Activated B cell treated with CpG ODN at 0.5 μM for 24 hours (primary cell): ENCODE measurements at regions not wholly inside any gene's neighbourhood (a gene's known extent, or its start where the extent isn't known, plus 50 kb on each side); places are given as distances from the start of the nearest gene placed in this dataset.

Experiments
- ATAC-seq: fragments of 200-7000 bp; cut with Tn5 transposase; one replicate; pipeline ENCODE4 v1.10.0; 2021; ENCODE audit warnings: low read depth, mild to moderate bottlenecking, moderate library complexity
- CTCF ChIA-PET: fragments of 350-600 bp; sonication (Branson Sonifier 250); formaldehyde crosslinking; loops from one replicate; lab custom pipeline; 2021; ENCODE audit warnings: antibody characterized with exemption; lab: Charles Lee
- POLR2A ChIA-PET: fragments of 350-600 bp; sonication (Branson Sonifier 250); formaldehyde crosslinking; loops from one replicate; lab custom pipeline; 2021; ENCODE audit warnings: antibody characterized with exemption; lab: Charles Lee
- DNase-seq: peaks from one replicate; pipeline ENCODE4 v3.0.0; 2022
- H3K27ac Mint-ChIP-seq: one replicate; pipeline ENCODE4 v1.8.0; 2020; ENCODE audit warnings: mixed read lengths
- H3K27me3 Mint-ChIP-seq: one replicate; pipeline ENCODE4 v1.8.0; 2021; ENCODE audit warnings: mixed read lengths
- H3K36me3 Mint-ChIP-seq: one replicate; pipeline ENCODE4 v1.8.0; 2021; ENCODE audit warnings: low read depth, mixed read lengths
- H3K4me1 Mint-ChIP-seq: one replicate; pipeline ENCODE4 v1.8.0; 2021; ENCODE audit warnings: mixed read lengths
- H3K4me3 Mint-ChIP-seq: one replicate; pipeline ENCODE4 v1.8.0; 2020; ENCODE audit warnings: mild to moderate bottlenecking, mixed read lengths
- H3K9me3 Mint-ChIP-seq: one replicate; pipeline ENCODE4 v1.8.0; 2020; ENCODE audit warnings: mixed read lengths
- intact Hi-C: fragments of 100-400 bp; cut with micrococcal nuclease; formaldehyde crosslinking; loops from one replicate; pipeline ENCODE4 v1.15.1; 2024
- TF ChIP-seq, protein P1 (sequence below): fragments of 200-600 bp; IDR thresholded peaks from one replicate; pipeline ENCODE4 v1.8.0; 2022; ENCODE audit warnings: antibody characterized with exemption, mild to moderate bottlenecking

DNA sequence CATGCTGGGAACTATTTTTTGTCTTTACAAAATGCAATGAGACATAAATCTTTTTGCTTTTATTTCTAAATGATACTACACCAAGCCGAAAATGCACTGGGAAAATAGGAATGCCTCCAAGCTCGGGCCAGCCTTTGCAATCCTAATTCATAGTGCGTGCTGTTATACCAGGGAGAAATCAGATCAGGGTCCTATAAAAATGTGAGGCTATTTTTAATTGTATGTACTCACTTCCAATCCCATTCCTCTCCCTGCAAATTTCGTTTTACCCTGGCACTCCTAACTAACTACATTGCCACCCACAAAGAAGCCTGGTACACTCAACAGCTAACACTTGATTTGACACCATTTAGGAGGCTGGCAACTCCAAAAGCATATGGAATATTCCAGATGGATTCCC is 350.6 kb upstream of the ZFP64 start:
- no peak overlapping the region for H3K4me3 Mint-ChIP-seq
- H3K9me3 Mint-ChIP-seq: no peaks in the 10 kb centered on the region
- TF ChIP-seq, protein P1, sequence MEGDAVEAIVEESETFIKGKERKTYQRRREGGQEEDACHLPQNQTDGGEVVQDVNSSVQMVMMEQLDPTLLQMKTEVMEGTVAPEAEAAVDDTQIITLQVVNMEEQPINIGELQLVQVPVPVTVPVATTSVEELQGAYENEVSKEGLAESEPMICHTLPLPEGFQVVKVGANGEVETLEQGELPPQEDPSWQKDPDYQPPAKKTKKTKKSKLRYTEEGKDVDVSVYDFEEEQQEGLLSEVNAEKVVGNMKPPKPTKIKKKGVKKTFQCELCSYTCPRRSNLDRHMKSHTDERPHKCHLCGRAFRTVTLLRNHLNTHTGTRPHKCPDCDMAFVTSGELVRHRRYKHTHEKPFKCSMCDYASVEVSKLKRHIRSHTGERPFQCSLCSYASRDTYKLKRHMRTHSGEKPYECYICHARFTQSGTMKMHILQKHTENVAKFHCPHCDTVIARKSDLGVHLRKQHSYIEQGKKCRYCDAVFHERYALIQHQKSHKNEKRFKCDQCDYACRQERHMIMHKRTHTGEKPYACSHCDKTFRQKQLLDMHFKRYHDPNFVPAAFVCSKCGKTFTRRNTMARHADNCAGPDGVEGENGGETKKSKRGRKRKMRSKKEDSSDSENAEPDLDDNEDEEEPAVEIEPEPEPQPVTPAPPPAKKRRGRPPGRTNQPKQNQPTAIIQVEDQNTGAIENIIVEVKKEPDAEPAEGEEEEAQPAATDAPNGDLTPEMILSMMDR: no peak
- no peak for DNase-seq
- H3K27me3 Mint-ChIP-seq: peaks cover 2% of the 10 kb centered on the region
- intact Hi-C loops: no loop called here
- H3K36me3 Mint-ChIP-seq: no peaks in the 10 kb centered on the region
- ATAC-seq: no peak
- no peak overlapping the region for H3K27ac Mint-ChIP-seq
- ChIA-PET CTCF (no interaction called here), POLR2A (no interaction called here)
- H3K4me1 Mint-ChIP-seq: no peaks in the 10 kb centered on the region

DNA sequence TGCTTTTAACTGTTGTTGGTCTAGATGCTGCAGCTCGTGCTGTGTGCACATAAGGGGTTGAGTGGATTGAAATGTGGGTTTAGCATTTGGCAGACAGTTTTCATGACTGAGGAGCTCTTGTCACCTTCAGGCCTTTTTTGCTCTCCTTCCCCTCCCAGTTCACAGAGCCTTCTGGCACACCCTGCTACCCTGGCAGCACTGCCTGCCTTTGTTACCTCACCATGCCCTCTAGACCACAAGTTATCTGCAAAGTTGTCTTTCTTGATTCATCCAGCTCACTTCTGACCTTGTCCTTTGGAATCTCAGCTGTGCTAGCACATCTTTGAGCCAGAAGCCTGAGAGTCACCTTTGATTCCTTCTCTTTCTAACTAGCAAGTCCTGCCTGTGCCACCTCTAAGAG is 348.9 kb upstream of the ZFP64 start:
- peaks cover 5% of the 10 kb centered on the region for H3K27me3 Mint-ChIP-seq
- intact Hi-C loops: no loop called here

DNA sequence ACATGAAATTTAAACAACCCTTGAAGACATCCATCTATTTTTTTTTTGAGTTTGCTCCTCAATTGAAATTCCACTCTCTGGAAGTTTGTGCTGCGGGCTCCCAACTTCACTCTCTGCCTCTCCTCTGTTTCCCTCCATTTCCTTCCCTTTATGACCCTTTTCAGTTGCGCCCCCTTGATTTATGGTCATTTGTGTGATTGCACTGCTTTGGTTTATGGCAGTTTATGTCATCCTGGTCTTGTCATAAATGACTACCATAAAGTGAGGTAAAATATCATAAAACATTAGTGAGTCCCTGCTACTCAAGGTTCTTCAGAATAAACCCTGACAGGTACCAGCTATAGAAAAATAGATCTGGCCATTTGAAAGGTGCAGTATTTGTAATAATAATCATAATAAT is 348.3 kb upstream of the ZFP64 start:
- no peaks in the 10 kb centered on the region for H3K9me3 Mint-ChIP-seq
- CTCF ChIA-PET: no interaction called here
- H3K4me3 Mint-ChIP-seq: no peak overlapping the region

More for the DNA sequence above, 348.9 kb upstream of the ZFP64 start:
- ATAC-seq: no peak
- Mint-ChIP-seq H3K9me3 (no peaks in the 10 kb centered on the region), H3K27ac (no peak overlapping the region), H3K4me3 (no peak overlapping the region), H3K4me1 (no peaks in the 10 kb centered on the region), H3K36me3 (no peaks in the 10 kb centered on the region)
- ChIA-PET POLR2A (no interaction called here), CTCF (no interaction called here)
- no peak for DNase-seq
- TF ChIP-seq, protein P1: no peak

DNA sequence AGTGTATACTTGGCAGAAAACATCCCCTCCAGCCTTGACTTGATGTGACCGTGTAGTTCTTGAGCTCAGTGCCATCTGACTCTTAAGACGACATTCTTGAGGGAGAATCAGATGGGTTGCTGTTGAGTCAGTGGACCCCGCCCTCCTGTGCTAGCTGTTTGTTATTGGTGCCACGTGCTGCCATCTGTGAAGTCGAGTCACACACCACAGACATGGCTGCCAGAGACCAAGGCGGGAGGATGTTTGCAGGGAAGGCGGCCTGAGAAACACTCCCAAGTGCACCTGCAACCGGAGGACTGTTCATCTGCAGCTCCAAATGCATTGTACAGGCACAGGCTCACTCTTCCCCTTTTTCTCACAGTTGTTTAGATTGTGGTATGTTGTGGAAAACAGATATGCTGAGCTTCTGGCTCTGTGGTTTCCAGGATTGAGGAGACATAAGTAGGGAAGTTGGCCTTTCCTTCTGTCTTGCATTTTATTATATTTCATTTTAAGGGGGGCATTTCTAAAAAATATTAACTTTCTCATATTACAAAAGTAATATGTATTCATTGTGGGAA is 345.3 kb upstream of the ZFP64 start:
- DNase-seq: no peak
- peaks cover 5% of the 10 kb centered on the region for H3K27me3 Mint-ChIP-seq
- H3K4me1 Mint-ChIP-seq: peaks cover 2% of the 10 kb centered on the region
- H3K36me3 Mint-ChIP-seq: no peaks in the 10 kb centered on the region
- H3K27ac Mint-ChIP-seq: no peak overlapping the region
- no peak for ATAC-seq
- ChIA-PET CTCF (no interaction called here), POLR2A (no interaction called here)
- intact Hi-C loops: no loop called here
- no peak overlapping the region for H3K4me3 Mint-ChIP-seq
- TF ChIP-seq, protein P1: no peak
- no peaks in the 10 kb centered on the region for H3K9me3 Mint-ChIP-seq

More for the DNA sequence above, 348.3 kb upstream of the ZFP64 start:
- TF ChIP-seq, protein P1: no peak
- Mint-ChIP-seq H3K27ac (no peak overlapping the region), H3K36me3 (no peaks in the 10 kb centered on the region), H3K27me3 (peaks cover 5% of the 10 kb centered on the region), H3K4me1 (no peaks in the 10 kb centered on the region)
- DNase-seq (no peak), ATAC-seq (no peak)
- POLR2A ChIA-PET: no interaction called here
- intact Hi-C loops: no loop called here

DNA sequence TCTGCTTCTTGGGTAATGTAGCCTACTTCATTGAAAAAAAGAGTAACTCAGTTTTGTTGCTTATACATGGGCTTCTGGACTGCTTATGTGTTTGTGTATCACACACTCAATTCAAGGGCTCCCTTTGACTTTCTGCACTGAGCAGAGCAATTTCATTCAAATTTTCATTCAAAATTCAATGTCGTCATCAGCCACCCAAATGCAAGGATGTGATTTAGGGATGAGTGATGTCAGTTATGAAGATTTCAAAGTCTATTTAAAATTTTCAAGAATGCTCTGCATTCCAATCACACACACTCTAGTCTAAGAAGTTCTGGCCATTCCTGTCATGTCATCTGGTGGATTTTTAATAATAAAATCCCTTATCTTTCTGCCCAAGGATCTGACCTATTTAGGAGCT is 344.5 kb upstream of the ZFP64 start:
- H3K27me3 Mint-ChIP-seq: peaks cover 3% of the 10 kb centered on the region
- H3K36me3 Mint-ChIP-seq: no peaks in the 10 kb centered on the region
- DNase-seq (no peak), ATAC-seq (no peak)
- ChIA-PET POLR2A (no interaction called here), CTCF (no interaction called here)
- no peak overlapping the region for H3K27ac Mint-ChIP-seq
- TF ChIP-seq, protein P1: no peak
- H3K9me3 Mint-ChIP-seq: peaks cover 2% of the 10 kb centered on the region
- H3K4me3 Mint-ChIP-seq: no peak overlapping the region
- peaks cover 2% of the 10 kb centered on the region for H3K4me1 Mint-ChIP-seq
- intact Hi-C loops: no loop called here
